Ovary (tissue), 3 donors: ENCODE measurements at regions not wholly inside any gene's neighbourhood (a gene's known extent, or its start where the extent isn't known, plus 50 kb on each side); places are given as distances from the start of the nearest gene placed in this dataset.

ENCODE experiments used
- CTCF ChIP-seq, 3 donors: fragments of 450-650 bp in 2 of 3; fragments of 200-600 bp in 1 of 3; IDR thresholded peaks; one replicate each; pipeline versions ENCODE4 v1.5.1 to v1.8.0; 2016 to 2022; ENCODE audit warnings: antibody characterized with exemption in 3 of 3, mild to moderate bottlenecking in 1 of 3
- POLR2A ChIP-seq: fragments of 450-650 bp; IDR thresholded peaks from one replicate; pipeline ENCODE4 v1.6.1; 2017; ENCODE audit warnings: antibody characterized with exemption, mild to moderate bottlenecking, moderate library complexity
- donor health status: DM: no; HTN: no; CAD: no.

GRCh38 chr14:61891170-61891569 lies 128.9 kb downstream of the SNAPC1 start:
- no peak for TF ChIP-seq CTCF (IDR thresholded peaks at IDR 0.05)
- no peak for TF ChIP-seq POLR2A
